NCI-H2196 treated with DMSO at 0.1 percent for 48 hours (cell line): ENCODE measurements at regions not wholly inside any gene's neighbourhood (a gene's known extent, or its start where the extent isn't known, plus 50 kb on each side); places are given as distances from the start of the nearest gene placed in this dataset.

Source experiments
- DNase-seq: peaks from one replicate; lab custom pipeline; 2025; ENCODE audit not compliant: unreplicated experiment; lab: John Stamatoyannopoulos, UW

DNA sequence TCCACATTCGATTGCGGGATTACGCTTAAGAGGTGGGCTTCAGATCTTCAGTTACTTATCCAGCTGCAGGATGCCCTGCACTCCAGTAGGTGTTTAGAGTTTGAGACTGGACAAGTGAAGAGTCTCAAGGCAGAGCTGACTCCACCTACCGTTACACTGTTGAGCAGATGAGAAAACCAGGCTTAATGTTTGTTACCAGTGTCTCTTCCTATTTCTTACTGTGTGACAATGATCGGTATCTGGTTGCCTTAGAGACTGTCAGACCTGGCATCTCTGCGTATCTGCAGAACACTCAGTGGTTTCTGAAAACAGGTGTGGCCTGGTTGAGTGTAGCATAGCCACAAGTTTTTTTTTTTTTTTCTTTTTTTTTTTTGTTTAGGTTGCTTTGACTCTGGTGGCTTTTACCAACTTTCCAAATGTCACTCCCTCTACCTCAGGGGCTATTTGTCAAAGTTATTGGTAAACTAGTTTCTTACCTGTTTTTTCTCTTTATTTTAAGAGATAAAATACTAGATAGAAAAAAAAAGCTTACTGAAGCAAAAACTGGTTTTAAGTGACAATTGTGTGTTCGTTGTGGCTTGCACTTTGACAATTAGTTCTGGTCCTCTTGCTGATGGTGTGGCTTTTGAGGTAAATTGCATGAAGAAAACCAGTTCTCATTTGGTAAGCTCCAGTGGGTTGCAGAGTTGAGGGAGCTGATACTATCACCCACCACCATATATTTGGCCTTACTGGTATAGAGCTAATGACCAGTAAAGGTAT is 284.8 kb downstream of the ETS1 start:
- no peak for DNase-seq

- no peak for DNase-seq
Observed at GRCh38 chr11:128301756-128302155, 285.6 kb downstream of the ETS1 start.

- DNase-seq: no peak
Observed at GRCh38 chr11:128300785-128301184, 286.6 kb downstream of the ETS1 start.

DNA sequence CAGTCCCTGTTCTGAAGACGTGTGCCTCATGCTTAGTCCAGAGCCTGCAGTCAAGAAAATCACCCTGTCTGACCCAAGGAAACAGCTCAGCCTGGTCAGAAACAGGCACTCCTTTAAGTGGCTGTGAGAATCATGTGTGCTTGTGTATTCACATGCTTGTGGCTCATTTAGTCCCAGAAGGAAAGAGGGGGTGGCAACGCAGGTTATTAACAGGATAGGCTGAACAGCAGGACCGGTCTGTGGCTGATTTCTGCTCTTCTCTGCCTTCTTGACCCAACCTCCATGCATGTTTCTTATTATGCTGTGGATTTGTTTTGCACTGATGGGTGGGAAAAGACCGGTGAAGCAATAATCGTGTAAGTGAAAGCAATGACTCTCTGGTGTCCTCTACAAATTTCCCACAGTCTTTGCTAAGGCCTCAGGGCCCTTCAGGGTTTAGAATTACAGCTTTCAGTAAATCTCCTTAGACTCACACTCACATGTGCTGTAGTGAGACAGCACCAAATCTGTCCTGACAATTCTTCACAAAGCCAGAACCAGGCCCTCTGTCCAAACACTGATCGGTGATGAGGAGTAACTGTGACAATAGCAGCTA is 288.1 kb downstream of the ETS1 start:
- no peak for DNase-seq

- no peak for DNase-seq
Observed at GRCh38 chr11:128298271-128298670, 289.1 kb downstream of the ETS1 start.

DNA sequence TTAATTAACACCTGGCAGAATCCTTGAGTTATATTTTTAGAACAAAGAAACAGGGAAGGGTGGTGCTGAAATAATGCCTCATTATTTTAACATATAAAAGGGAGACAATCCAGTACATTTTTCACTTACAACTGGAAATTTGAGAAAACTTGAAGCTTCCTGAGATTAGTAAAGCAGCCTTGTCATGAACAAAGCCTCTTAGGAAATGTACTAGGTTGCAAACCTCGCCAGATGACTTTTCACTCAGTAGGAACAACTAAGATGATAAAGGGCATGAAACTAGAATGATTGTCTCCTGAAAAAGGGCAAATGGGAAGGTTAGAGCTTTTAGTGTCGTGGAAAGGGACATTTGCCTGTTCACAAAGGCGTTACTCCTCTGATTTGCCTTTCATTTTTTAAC is 289.6 kb downstream of the ETS1 start:
- DNase-seq: no peak

GRCh38 chr11:128297091-128297651 is 290.2 kb downstream of the ETS1 start:
- peak; percentile 45 for DNase-seq

DNA sequence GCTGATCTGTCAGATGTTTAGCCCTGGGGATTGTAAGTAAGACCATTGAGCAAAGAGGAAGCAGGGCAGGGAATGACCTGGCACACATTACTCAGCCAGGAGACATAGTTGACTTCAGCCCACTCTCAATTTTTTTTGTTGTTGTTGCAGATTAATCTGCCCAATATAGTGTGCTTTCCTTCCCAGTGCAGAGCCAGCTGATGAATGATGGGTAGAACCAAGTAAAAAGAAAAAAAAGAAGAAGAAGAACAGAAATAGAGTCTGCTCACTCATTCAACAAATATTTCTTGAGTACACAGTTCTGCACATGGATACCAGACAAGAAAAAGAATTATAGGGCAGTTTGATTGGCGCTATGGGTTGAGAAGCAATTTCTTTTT is 292.7 kb downstream of the ETS1 start:
- no peak for DNase-seq

GRCh38 chr11:128294001-128294670 is 293.2 kb downstream of the ETS1 start:
- DNase-seq: no peak

DNA sequence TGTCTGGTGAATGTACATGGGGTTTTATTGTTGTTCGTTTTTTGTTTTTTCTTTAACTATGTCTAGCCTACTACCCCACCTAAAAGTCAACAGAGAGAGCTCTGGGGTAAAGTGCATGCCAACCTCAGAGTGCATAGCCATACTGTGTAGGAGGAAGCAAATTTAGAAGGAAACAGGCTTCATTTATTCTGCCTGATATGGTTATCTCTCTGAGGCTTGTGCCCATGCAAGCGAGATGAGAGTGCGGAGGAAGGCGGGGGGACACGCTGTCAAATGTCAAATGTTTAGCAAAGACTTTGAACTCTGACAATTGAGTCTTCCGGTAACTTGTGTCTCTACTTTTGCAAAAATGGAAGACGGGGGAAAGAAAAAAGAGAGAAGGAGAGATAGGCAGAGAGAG is 295.5 kb downstream of the ETS1 start:
- DNase-seq: no peak

GRCh38 chr11:128291007-128291406 is 296.4 kb downstream of the ETS1 start:
- DNase-seq: no peak

DNA sequence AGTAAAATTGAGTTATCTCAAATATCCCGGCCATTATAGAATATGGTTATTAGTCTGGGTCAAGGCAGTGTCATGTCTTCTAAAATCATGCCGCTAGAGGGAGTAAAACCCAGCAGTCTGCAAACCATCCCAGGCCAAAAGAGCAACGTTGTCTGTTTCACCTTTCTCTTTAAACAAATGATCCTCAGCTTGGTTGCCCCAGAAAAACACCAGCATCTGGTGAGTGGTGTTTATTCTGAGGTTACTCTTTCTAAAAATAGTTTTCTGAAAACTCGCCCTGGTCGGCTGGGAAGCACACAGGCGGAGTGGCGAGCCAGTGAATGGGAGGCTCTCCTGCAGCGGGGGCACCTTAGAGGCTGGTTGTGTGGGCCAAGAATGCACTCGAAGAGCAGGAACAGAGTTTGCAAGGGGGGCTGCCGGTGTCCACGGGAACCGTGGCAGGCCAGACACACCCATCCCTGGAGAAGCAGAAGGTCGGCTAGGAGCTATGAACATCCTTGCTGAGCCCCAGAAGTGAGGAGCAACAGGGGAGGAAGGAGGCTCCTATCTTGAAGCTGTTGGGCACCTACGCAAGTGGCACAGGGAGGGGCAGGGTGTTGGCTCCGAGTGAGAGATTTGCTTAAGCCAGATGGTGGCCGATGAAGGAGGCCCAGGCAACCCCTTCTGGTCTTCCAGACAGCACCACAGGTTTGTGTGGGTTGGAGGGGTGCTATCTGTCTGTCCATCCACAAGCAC is 297.1 kb downstream of the ETS1 start:
- peak; percentile 80 for DNase-seq

- no peak for DNase-seq
Observed at GRCh38 chr11:128289048-128289447, 298.3 kb downstream of the ETS1 start.

- DNase-seq: no peak
Observed at GRCh38 chr11:128288368-128288767, 299.0 kb downstream of the ETS1 start.

GRCh38 chr11:128285321-128285720 is 302.0 kb downstream of the ETS1 start:
- DNase-seq: no peak

DNA sequence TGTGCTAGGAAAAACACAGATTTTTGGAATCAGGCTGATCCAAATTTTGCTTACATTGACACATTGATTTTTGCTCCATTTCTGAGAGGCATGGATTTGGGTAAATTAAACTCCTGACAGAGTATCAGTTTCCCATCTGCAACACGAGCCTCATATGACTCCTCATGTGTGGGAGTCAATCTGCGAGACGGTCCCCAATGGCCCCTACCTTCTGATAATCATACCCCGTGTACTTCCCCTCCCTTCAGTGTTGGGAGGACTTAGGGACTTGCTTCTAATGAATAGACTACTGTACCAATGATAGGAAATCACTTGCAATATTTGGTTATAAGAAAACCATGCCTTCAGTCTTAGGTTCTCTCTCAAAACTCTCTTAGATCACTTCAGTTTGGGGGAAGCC is 302.7 kb downstream of the ETS1 start:
- DNase-seq: no peak

DNA sequence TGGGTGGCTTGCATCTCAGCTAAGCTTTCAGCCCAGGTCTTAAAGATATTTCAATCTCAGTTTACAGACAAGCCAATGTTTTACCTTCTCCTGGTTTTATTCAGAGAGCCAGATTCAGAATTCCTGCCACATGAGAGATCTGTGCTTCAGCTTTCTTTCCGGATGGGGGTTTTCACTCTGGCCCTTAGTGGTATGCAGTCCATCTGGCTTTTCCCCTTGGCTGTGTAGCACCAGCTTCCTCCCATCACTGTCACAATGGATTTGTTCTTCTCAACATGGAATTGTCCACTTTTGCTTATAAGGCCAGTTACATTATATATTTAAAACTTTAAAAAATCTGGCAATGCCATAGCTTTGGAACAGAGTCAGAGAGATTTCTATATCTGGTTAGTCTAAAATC is 303.9 kb downstream of the ETS1 start:
- no peak for DNase-seq

DNA sequence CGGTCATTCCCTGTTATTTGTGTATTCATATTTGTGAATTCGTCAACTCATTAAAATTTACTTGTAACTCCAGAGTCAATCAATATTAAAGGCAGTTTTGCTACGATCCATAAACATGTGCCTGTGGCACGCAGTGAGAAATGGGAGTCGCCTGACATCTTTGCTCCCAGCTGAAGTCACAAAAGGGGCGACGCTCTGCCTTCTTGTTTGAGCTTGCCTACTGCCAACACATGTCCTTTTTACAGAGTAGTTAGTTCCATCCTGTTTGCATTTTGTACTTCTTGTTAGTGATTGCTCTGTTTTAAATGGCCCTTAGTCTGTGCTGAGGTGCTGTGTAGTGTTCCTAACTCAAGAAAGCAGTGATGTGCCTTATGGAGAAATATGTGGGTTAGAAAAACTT is 305.3 kb downstream of the ETS1 start:
- no peak for DNase-seq

- no peak for DNase-seq
Observed at GRCh38 chr11:128279866-128280265, 307.5 kb downstream of the ETS1 start.

GRCh38 chr11:128273736-128274135 is 313.6 kb downstream of the ETS1 start:
- no peak for DNase-seq

DNA sequence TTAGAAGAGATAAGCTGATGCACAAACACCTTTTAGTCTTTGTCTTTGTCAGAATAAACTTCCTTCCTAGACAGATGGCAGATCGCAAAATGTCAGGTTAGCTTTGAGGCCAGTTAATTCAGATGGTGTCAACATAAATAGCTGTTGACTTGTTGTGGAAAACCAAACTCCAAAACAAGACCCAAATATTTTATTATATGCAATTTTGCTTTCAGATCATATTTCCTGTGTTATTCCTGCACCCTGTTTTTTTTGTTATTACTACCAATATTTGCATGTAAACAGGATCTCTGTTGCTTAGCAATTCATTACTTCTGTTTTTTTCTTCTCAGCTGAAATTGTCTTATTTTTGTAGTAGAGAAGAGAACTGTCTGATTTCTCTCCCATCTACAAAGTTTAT is 316.0 kb downstream of the ETS1 start:
- DNase-seq: no peak
